ENCODE measurements at regions not wholly inside any gene's neighbourhood (a gene's known extent, or its start where the extent isn't known, plus 50 kb on each side); places are given as distances from the start of the nearest gene placed in this dataset.

DNA sequence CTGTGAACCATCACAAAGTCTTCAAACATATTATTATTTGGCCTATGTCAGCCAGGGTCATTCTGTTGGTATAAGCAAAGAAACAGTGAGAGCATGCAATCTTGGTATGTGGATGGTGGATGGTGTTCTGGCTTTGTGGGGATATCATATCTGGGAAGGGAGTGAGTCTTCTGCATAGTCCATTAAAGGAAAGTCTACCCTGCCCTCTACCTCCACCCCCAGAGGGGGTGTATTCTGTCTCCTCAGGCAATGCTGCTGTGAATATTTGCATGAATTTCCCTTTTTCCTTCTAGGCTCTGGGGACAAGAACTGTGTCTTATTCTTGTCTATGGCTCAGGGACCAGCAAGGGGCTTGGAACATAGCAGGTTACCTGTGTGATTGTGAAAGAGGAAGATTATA, 495.8 kb downstream of the PDCD6IP start:
- CTCF ChIA-PET: no interaction called here
- no peak overlapping the region for H3K4me3 ChIP-seq (ENCODE audit: low read depth, low read length)
- POLR2A ChIA-PET: no interaction called here
- TF ChIP-seq, protein P1, sequence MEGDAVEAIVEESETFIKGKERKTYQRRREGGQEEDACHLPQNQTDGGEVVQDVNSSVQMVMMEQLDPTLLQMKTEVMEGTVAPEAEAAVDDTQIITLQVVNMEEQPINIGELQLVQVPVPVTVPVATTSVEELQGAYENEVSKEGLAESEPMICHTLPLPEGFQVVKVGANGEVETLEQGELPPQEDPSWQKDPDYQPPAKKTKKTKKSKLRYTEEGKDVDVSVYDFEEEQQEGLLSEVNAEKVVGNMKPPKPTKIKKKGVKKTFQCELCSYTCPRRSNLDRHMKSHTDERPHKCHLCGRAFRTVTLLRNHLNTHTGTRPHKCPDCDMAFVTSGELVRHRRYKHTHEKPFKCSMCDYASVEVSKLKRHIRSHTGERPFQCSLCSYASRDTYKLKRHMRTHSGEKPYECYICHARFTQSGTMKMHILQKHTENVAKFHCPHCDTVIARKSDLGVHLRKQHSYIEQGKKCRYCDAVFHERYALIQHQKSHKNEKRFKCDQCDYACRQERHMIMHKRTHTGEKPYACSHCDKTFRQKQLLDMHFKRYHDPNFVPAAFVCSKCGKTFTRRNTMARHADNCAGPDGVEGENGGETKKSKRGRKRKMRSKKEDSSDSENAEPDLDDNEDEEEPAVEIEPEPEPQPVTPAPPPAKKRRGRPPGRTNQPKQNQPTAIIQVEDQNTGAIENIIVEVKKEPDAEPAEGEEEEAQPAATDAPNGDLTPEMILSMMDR (IDR thresholded peaks at IDR 0.05; ENCODE audit: insufficient read depth, low read depth, low read length): no peak
- no peaks in the 10 kb centered on the region for H3K27me3 ChIP-seq (ENCODE audit: control insufficient read depth, insufficient read depth, low read length)
- no peaks in the 10 kb centered on the region for H3K36me3 ChIP-seq (ENCODE audit: control insufficient read depth, insufficient read depth, low read length)
- no peak for DNase-seq (ENCODE audit: low read depth)

DNA sequence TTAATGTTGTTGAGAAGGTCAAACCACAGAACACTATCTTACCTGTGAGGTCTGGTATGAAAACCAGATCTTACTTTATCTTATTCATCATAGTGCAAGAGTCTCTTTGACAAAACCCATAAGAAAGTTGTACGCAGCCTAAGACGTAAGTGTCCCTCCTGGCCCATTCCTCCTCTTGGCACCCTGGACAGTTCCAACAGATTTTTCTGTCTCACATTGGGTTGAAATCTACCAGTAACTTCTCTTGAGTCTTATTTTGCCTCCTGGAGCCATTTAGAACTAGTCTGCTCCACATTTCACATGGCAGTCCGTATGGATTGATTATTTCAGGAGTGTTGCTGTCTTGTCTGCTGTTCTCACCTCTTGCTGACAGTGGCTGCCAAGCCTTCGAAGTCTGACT, 498.4 kb downstream of the PDCD6IP start:
- Histone ChIP-seq H3K27me3 (ENCODE audit: control insufficient read depth, insufficient read depth, low read length) (no peaks in the 10 kb centered on the region), H3K4me3 (ENCODE audit: low read depth, low read length) (no peak overlapping the region), H3K36me3 (ENCODE audit: control insufficient read depth, insufficient read depth, low read length) (no peaks in the 10 kb centered on the region)
- CTCF ChIA-PET: no interaction called here
- POLR2A ChIA-PET: no interaction called here
- TF ChIP-seq, protein P1 (IDR thresholded peaks at IDR 0.05; ENCODE audit: insufficient read depth, low read depth, low read length): no peak
- DNase-seq (ENCODE audit: low read depth): no peak

DNA sequence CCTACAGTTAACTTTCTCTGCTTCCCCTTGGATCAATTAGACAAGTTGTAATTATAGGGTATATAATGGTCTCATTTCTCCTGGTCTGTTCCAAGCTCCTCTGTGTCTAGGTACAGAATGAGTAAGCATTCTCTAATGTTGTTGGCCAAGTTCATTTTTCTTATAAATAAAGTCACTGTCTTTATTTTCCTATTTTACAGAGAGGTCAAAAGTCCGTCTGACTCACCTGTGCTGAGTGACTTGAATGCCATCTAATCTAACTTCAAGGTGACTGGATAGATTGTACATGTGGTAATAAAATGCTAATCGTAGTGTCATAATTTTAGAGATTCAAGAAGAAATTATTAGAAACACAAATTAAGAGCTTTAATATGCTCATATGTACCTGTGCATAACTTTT, 500.2 kb downstream of the PDCD6IP start:
- CTCF ChIA-PET: no interaction called here
- no peak for DNase-seq (ENCODE audit: low read depth)
- H3K27me3 ChIP-seq (ENCODE audit: control insufficient read depth, insufficient read depth, low read length): no peaks in the 10 kb centered on the region
- no peaks in the 10 kb centered on the region for H3K36me3 ChIP-seq (ENCODE audit: control insufficient read depth, insufficient read depth, low read length)
- POLR2A ChIA-PET: no interaction called here
- H3K4me3 ChIP-seq (ENCODE audit: low read depth, low read length): no peak overlapping the region
- TF ChIP-seq, protein P1 (IDR thresholded peaks at IDR 0.05; ENCODE audit: insufficient read depth, low read depth, low read length): no peak

DNA sequence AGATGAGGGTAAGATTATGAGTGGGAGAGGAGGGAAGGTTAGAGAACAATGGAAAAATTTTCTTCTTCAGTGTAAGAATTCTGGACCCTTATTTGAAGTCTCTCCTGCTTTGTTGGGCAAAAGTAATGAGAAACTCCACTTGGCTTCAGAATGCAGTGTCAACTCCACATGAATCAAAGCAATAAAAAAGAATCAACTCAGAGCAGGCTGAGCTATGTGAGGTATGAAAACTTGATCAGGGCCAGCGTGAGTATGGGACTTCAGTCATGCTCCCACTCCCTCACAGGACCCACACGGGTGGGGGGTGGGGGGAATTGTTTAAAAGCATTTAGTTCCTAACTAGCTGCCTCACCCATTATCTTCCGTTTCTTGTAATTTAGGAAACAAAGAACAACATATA, 502.2 kb downstream of the PDCD6IP start:
- POLR2A ChIA-PET: no interaction called here
- H3K36me3 ChIP-seq (ENCODE audit: control insufficient read depth, insufficient read depth, low read length): no peaks in the 10 kb centered on the region
- no peak overlapping the region for H3K4me3 ChIP-seq (ENCODE audit: low read depth, low read length)
- DNase-seq (ENCODE audit: low read depth): no peak
- CTCF ChIA-PET: interaction anchor here (1.0 kb wide), 1 partner anchor 40 kb away, joined by 3 read pairs; no protein-coding TSS in a partner anchor
- no peaks in the 10 kb centered on the region for H3K27me3 ChIP-seq (ENCODE audit: control insufficient read depth, insufficient read depth, low read length)
- TF ChIP-seq, protein P1 (IDR thresholded peaks at IDR 0.05; ENCODE audit: insufficient read depth, low read depth, low read length): no peak

DNA sequence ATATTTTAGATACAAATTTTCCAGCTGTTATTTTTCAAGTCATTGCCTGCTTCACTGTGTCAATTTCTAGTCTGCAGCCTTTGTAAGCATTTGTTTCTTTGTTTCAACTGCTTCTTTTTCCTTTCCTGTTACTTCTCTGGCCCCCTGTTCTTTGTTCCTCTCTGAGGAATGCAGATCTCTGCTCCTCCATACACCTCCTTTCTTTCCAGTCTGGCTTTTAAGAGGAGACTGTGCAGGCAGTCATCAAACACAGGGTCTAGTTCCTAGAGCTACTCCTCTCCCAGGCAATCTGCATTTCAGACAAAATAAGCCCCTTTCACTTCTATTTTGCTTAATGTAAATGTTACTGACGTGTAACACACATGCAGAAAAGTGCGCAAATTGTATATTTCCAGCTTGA, 502.9 kb downstream of the PDCD6IP start:
- Histone ChIP-seq H3K27me3 (ENCODE audit: control insufficient read depth, insufficient read depth, low read length) (no peaks in the 10 kb centered on the region), H3K4me3 (ENCODE audit: low read depth, low read length) (no peak overlapping the region), H3K36me3 (ENCODE audit: control insufficient read depth, insufficient read depth, low read length) (no peaks in the 10 kb centered on the region)
- ChIA-PET POLR2A (no interaction called here), CTCF (interaction anchor here (1.0 kb wide), 1 partner anchor 41 kb away, joined by 3 read pairs; no protein-coding TSS in a partner anchor)
- TF ChIP-seq, protein P1 (IDR thresholded peaks at IDR 0.05; ENCODE audit: insufficient read depth, low read depth, low read length): no peak
- DNase-seq (ENCODE audit: low read depth): no peak

Measured in BJ (cell line).